ENCODE measurements at regions not wholly inside any gene's neighbourhood (a gene's known extent, or its start where the extent isn't known, plus 50 kb on each side); places are given as distances from the start of the nearest gene placed in this dataset.

- no peak for DNase-seq
These were observed 582.1 kb upstream of the DPP6 start for GRCh38 chr7:153470004-153470671.

GRCh38 chr7:153472516-153472915, 579.7 kb upstream of the DPP6 start:
- no peak for DNase-seq

- peak; percentile 28 for DNase-seq
These were observed 579.0 kb upstream of the DPP6 start for GRCh38 chr7:153473185-153473584.

- DNase-seq: no peak
These were observed 577.0 kb upstream of the DPP6 start for GRCh38 chr7:153475239-153475638.

- DNase-seq: no peak
These were observed 576.0 kb upstream of the DPP6 start for GRCh38 chr7:153476166-153476565.

- peak; percentile 29 for DNase-seq
These were observed 555.9 kb upstream of the DPP6 start for GRCh38 chr7:153496257-153496656.

- no peak for DNase-seq
These were observed 549.1 kb upstream of the DPP6 start for GRCh38 chr7:153503093-153503492.

- no peak for DNase-seq
These were observed 547.7 kb upstream of the DPP6 start for GRCh38 chr7:153504288-153505075.

- DNase-seq: no peak
These were observed 544.3 kb upstream of the DPP6 start for GRCh38 chr7:153507885-153508284.

GRCh38 chr7:153509768-153510167, 542.4 kb upstream of the DPP6 start:
- DNase-seq: peak; percentile 69

- DNase-seq: no peak
These were observed 541.5 kb upstream of the DPP6 start for GRCh38 chr7:153510674-153511073.

- no peak for DNase-seq
These were observed 538.2 kb upstream of the DPP6 start for GRCh38 chr7:153514032-153514431.

- DNase-seq: no peak
These were observed 536.8 kb upstream of the DPP6 start for GRCh38 chr7:153515359-153515758.

GRCh38 chr7:153518201-153518984, 533.8 kb upstream of the DPP6 start:
- DNase-seq: no peak

- no peak for DNase-seq
These were observed 530.8 kb upstream of the DPP6 start for GRCh38 chr7:153521370-153521769.

- DNase-seq: no peak
These were observed 529.9 kb upstream of the DPP6 start for GRCh38 chr7:153522261-153522660.

- DNase-seq: no peak
These were observed 528.7 kb upstream of the DPP6 start for GRCh38 chr7:153523320-153524015.

- no peak for DNase-seq
These were observed 528.1 kb upstream of the DPP6 start for GRCh38 chr7:153524070-153524601.

GRCh38 chr7:153529100-153529499, 523.1 kb upstream of the DPP6 start:
- no peak for DNase-seq

- DNase-seq: no peak
These were observed 522.5 kb upstream of the DPP6 start for GRCh38 chr7:153529651-153530165.

GRCh38 chr7:153530441-153530840, 521.8 kb upstream of the DPP6 start:
- DNase-seq: no peak

- no peak for DNase-seq
These were observed 519.9 kb upstream of the DPP6 start for GRCh38 chr7:153532326-153532725.

- DNase-seq: no peak
These were observed 514.9 kb upstream of the DPP6 start for GRCh38 chr7:153537271-153537670.
